Astrocyte (in vitro differentiated cells and primary cell): ENCODE measurements at regions not wholly inside any gene's neighbourhood (a gene's known extent, or its start where the extent isn't known, plus 50 kb on each side); places are given as distances from the start of the nearest gene placed in this dataset.

Experiments
- EZH2 ChIP-seq: IDR thresholded peaks from 2 replicates; pipeline ENCODE4 v1.6.1; 2012; ENCODE audit warnings: mild to moderate bottlenecking, low read length, inconsistent platforms; ENCODE audit not compliant: insufficient read depth
- TF ChIP-seq, protein P1 (sequence below): IDR thresholded peaks from 2 replicates; pipeline ENCODE4 v1.5.1; 2011; ENCODE audit warnings: low read depth, mild to moderate bottlenecking, inconsistent platforms, low read length, moderate library complexity; ENCODE audit not compliant: insufficient read depth

DNA sequence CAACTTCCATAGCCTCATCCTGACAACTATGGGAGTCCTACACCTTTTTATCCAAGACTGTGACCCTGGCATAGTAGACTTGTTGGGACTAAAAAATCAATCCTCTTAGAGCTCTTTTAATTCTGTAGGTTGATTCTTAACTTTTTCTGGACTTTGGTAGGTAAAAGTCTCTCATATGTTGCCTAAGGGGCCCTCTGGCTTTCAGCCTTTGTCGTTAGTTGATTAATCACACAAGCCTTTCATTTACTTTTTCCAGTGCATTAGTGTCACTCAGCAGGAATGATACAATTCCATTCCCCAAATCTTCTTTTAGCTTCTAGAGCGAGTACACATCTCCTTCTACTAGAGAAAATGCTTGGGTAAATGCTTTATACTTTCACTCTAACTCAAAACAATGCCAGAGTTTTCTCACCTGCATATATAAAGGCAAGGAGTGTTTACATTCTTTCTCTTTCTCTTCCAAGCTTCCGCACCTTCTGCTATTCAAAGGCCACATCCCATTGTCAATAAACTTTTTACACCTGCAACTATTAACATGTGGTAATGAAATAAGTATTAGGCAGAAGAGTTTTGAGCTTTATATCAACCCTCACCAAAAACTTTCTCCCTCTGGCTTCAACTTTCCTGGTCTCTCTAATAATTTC is 516.6 kb downstream of the FAM181B start:
- TF ChIP-seq, protein P1, sequence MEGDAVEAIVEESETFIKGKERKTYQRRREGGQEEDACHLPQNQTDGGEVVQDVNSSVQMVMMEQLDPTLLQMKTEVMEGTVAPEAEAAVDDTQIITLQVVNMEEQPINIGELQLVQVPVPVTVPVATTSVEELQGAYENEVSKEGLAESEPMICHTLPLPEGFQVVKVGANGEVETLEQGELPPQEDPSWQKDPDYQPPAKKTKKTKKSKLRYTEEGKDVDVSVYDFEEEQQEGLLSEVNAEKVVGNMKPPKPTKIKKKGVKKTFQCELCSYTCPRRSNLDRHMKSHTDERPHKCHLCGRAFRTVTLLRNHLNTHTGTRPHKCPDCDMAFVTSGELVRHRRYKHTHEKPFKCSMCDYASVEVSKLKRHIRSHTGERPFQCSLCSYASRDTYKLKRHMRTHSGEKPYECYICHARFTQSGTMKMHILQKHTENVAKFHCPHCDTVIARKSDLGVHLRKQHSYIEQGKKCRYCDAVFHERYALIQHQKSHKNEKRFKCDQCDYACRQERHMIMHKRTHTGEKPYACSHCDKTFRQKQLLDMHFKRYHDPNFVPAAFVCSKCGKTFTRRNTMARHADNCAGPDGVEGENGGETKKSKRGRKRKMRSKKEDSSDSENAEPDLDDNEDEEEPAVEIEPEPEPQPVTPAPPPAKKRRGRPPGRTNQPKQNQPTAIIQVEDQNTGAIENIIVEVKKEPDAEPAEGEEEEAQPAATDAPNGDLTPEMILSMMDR = no peak
- no peak for TF ChIP-seq EZH2
